GM12872 (cell line): ENCODE measurements at regions not wholly inside any gene's neighbourhood (a gene's known extent, or its start where the extent isn't known, plus 50 kb on each side); places are given as distances from the start of the nearest gene placed in this dataset.

Experiments
- CTCF ChIP-seq: IDR thresholded peaks from 3 replicates; pipeline ENCODE4 v1.5.1; 2011; ENCODE audit warnings: low read depth, mild to moderate bottlenecking, low read length, moderate library complexity; ENCODE audit not compliant: insufficient read depth

- no peak for TF ChIP-seq CTCF
Observed at GRCh38 chrX:41982953-41983352, 59.6 kb upstream of the CASK start.

GRCh38 chrX:41981481-41982013, 58.2 kb upstream of the CASK start:
- no peak for TF ChIP-seq CTCF

GRCh38 chrX:41973208-41973607, 49.9 kb upstream of the CASK start:
- TF ChIP-seq CTCF: no peak
